Right forelimb (tissue), 1 donor: ENCODE measurements at regions not wholly inside any gene's neighbourhood (a gene's known extent, or its start where the extent isn't known, plus 50 kb on each side); places are given as distances from the start of the nearest gene placed in this dataset.
"Not testable (repeated sequence)": the region's sequence is repeated elsewhere in the genome, so short reads cannot be mapped to it uniquely, and the experiment has no call there.

Experiments used
- DNase-seq: peaks from one replicate; pipeline ENCODE4 v3.0.0-alpha.2; 2018

GRCh38 chr3:40756500-40756899 is 231.7 kb downstream of the ZNF621 start:
- DNase-seq = no peak

GRCh38 chr3:40762771-40763170 is 238.0 kb downstream of the ZNF621 start:
- not testable (repeated sequence) for DNase-seq

- no peak for DNase-seq
Observed at GRCh38 chr3:40763807-40764206, 239.0 kb downstream of the ZNF621 start.

- no peak for DNase-seq
Observed at GRCh38 chr3:40764747-40765146, 240.0 kb downstream of the ZNF621 start.

- DNase-seq = no peak
Observed at GRCh38 chr3:40765884-40766283, 241.1 kb downstream of the ZNF621 start.

- DNase-seq = no peak
Observed at GRCh38 chr3:40766396-40766795, 241.6 kb downstream of the ZNF621 start.

- DNase-seq = no peak
Observed at GRCh38 chr3:40768046-40768445, 243.3 kb downstream of the ZNF621 start.

- DNase-seq = no peak
Observed at GRCh38 chr3:40768536-40768935, 243.8 kb downstream of the ZNF621 start.

GRCh38 chr3:40770061-40770460 is 245.3 kb downstream of the ZNF621 start:
- DNase-seq = no peak

GRCh38 chr3:40771112-40771511 is 246.4 kb downstream of the ZNF621 start:
- peak; percentile 65 for DNase-seq

- no peak for DNase-seq
Observed at GRCh38 chr3:40779039-40779438, 254.3 kb downstream of the ZNF621 start.

- peak; percentile 90 for DNase-seq
Observed at GRCh38 chr3:40780291-40780924, 255.6 kb downstream of the ZNF621 start.

GRCh38 chr3:40780925-40781406 is 256.2 kb downstream of the ZNF621 start:
- DNase-seq = peak; percentile 88

- DNase-seq = no peak
Observed at GRCh38 chr3:40782111-40782721, 257.5 kb downstream of the ZNF621 start.

- DNase-seq = no peak
Observed at GRCh38 chr3:40790746-40791145, 266.0 kb downstream of the ZNF621 start.

GRCh38 chr3:40793730-40794129 is 269.0 kb downstream of the ZNF621 start:
- DNase-seq = no peak

GRCh38 chr3:40800343-40800742 is 275.6 kb downstream of the ZNF621 start:
- DNase-seq = no peak

GRCh38 chr3:40801284-40801741 is 276.6 kb downstream of the ZNF621 start:
- no peak for DNase-seq

GRCh38 chr3:40803311-40803710 is 278.6 kb downstream of the ZNF621 start:
- no peak for DNase-seq

- DNase-seq = no peak
Observed at GRCh38 chr3:40805456-40805855, 280.7 kb downstream of the ZNF621 start.

- DNase-seq = no peak
Observed at GRCh38 chr3:40810813-40811212, 286.1 kb downstream of the ZNF621 start.

GRCh38 chr3:40817017-40817416 is 292.3 kb downstream of the ZNF621 start:
- DNase-seq = no peak

- no peak for DNase-seq
Observed at GRCh38 chr3:40821315-40821714, 296.6 kb downstream of the ZNF621 start.

GRCh38 chr3:40827226-40827625 is 302.5 kb downstream of the ZNF621 start:
- DNase-seq = no peak
